CD14-positive monocyte (primary cell): ENCODE measurements at regions not wholly inside any gene's neighbourhood (a gene's known extent, or its start where the extent isn't known, plus 50 kb on each side); places are given as distances from the start of the nearest gene placed in this dataset.

Experiments used
- DNase-seq, 3 donors: peaks; one replicate each; pipeline ENCODE4 v3.0.0-alpha.2; 2011 to 2022
- H2AFZ ChIP-seq: 2 replicates; pipeline ENCODE4 v1.6.0; 2012; ENCODE audit warnings: mild to moderate bottlenecking, low read depth, low read length, inconsistent platforms; ENCODE audit not compliant: insufficient read depth, poor library complexity, severe bottlenecking
- H3K27ac ChIP-seq, 2 donors: 1 replicate in 1 of 2; 2 replicates in 1 of 2; pipeline ENCODE4 v1.5.1; 2012 to 2013; ENCODE audit warnings: low read length in 2 of 2, control low read depth in 1 of 2, inconsistent platforms in 1 of 2, low read depth in 1 of 2, mild to moderate bottlenecking in 1 of 2
- H3K27me3 ChIP-seq, 2 donors: one replicate each; pipeline versions ENCODE4 v1.6.0 to v1.6.1; 2011 to 2013; ENCODE audit warnings: low read length in 2 of 2; ENCODE audit not compliant: control insufficient read depth in 2 of 2, insufficient read depth in 2 of 2
- H3K36me3 ChIP-seq, 2 donors: replicated peaks in 1 of 2; 1 replicate in 1 of 2; 2 replicates in 1 of 2; pipeline versions ENCODE4 v1.5.1 to v1.6.1; 2012 to 2013; ENCODE audit warnings: low read length in 2 of 2, control low read depth in 1 of 2, inconsistent platforms in 1 of 2, mild to moderate bottlenecking in 1 of 2; ENCODE audit not compliant: insufficient read depth in 2 of 2, control insufficient read depth in 1 of 2
- H3K4me1 ChIP-seq, 2 donors: 1 replicate in 1 of 2; 2 replicates in 1 of 2; pipeline versions ENCODE4 v1.5.1 to v1.6.1; 2012 to 2013; ENCODE audit warnings: low read length in 2 of 2, control low read depth in 1 of 2, inconsistent platforms in 1 of 2, mild to moderate bottlenecking in 1 of 2, moderate library complexity in 1 of 2; ENCODE audit not compliant: insufficient read depth in 2 of 2, control insufficient read depth in 1 of 2
- H3K4me2 ChIP-seq: replicated peaks from 2 replicates; pipeline ENCODE3; 2012; ENCODE audit warnings: low read length, moderate library complexity, mild to moderate bottlenecking; ENCODE audit not compliant: poor library complexity, severe bottlenecking; ENCODE audit errors: extremely low read depth
- H3K4me3 ChIP-seq, 3 experiments: fragments of 200-600 bp in 1 of 3; sonication (generic) in 1 of 3; replicated peaks in 1 of 3; 1 replicate in 2 of 3; 2 replicates in 1 of 3; pipeline ENCODE4 v1.5.1; 2011 to 2013; ENCODE audit warnings: low read length in 3 of 3, mild to moderate bottlenecking in 3 of 3, control low read depth in 2 of 3, low read depth in 2 of 3, inconsistent platforms in 1 of 3, moderate library complexity in 1 of 3
- H3K79me2 ChIP-seq: 2 replicates; pipeline ENCODE4 v1.6.0; 2012; ENCODE audit warnings: mild to moderate bottlenecking, control low read depth, inconsistent platforms, low read length, moderate library complexity; ENCODE audit not compliant: insufficient read depth
- H3K9ac ChIP-seq: 2 replicates; pipeline ENCODE4 v1.6.0; 2017; ENCODE audit warnings: low read length, mild to moderate bottlenecking; ENCODE audit not compliant: insufficient read depth, poor library complexity, severe bottlenecking
- H3K9me3 ChIP-seq, 2 donors: replicated peaks in 1 of 2; 1 replicate in 1 of 2; 2 replicates in 1 of 2; pipeline versions ENCODE4 v1.5.1 to v1.6.1; 2012 to 2013; ENCODE audit warnings: low read length in 2 of 2, control low read depth in 1 of 2; ENCODE audit not compliant: control insufficient read depth in 1 of 2, insufficient read depth in 1 of 2
- H4K20me1 ChIP-seq: 2 replicates; pipeline ENCODE4 v1.6.0; 2012; ENCODE audit warnings: mild to moderate bottlenecking, low read length, control low read depth, moderate library complexity; ENCODE audit not compliant: insufficient read depth
- H3K27ac Mint-ChIP-seq, 7 donors: one replicate each; pipeline ENCODE4 v1.8.0; 2020; ENCODE audit warnings: mild to moderate bottlenecking in 7 of 7, mixed read lengths in 7 of 7, moderate library complexity in 6 of 7, inconsistent platforms in 2 of 7
- H3K27me3 Mint-ChIP-seq, 3 donors: one replicate each; pipeline ENCODE4 v1.8.0; 2021 to 2022; ENCODE audit warnings: low read depth in 3 of 3, mild to moderate bottlenecking in 3 of 3, mixed read lengths in 3 of 3, moderate library complexity in 3 of 3, inconsistent platforms in 1 of 3
- H3K36me3 Mint-ChIP-seq, 2 donors: one replicate each; pipeline ENCODE4 v1.8.0; 2020; ENCODE audit warnings: mixed read lengths in 2 of 2, inconsistent platforms in 1 of 2, mild to moderate bottlenecking in 1 of 2
- H3K4me1 Mint-ChIP-seq: one replicate; pipeline ENCODE4 v1.8.0; 2020; ENCODE audit warnings: mild to moderate bottlenecking, mixed read lengths
- H3K4me3 Mint-ChIP-seq, 2 donors: one replicate each; pipeline ENCODE4 v1.8.0; 2020; ENCODE audit warnings: mild to moderate bottlenecking in 2 of 2, mixed read lengths in 2 of 2, moderate library complexity in 1 of 2
- H3K9me3 Mint-ChIP-seq, 7 donors: one replicate each; pipeline ENCODE4 v1.8.0; 2020 to 2022; ENCODE audit warnings: mixed read lengths in 7 of 7, mild to moderate bottlenecking in 6 of 7, moderate library complexity in 6 of 7, inconsistent platforms in 2 of 7
- WGBS: methylation state at CpG from one replicate; pipeline ENCODE4 v1.1.5; 2013; ENCODE audit warnings: missing lambda C conversion rate; ENCODE audit not compliant: insufficient coverage; 5-methylcytosine and 5-hydroxymethylcytosine counted together
- intact Hi-C, 2 donors: fragments of 100-400 bp; cut with micrococcal nuclease; formaldehyde crosslinking; loops; one replicate each; pipeline versions ENCODE4 v1.15.0 to v1.15.1; 2023
- TF ChIP-seq, protein P1 (sequence below): fragments of 200-600 bp; IDR thresholded peaks from one replicate; pipeline ENCODE4 v1.8.0; 2022; ENCODE audit warnings: antibody characterized with exemption, mild to moderate bottlenecking

DNA sequence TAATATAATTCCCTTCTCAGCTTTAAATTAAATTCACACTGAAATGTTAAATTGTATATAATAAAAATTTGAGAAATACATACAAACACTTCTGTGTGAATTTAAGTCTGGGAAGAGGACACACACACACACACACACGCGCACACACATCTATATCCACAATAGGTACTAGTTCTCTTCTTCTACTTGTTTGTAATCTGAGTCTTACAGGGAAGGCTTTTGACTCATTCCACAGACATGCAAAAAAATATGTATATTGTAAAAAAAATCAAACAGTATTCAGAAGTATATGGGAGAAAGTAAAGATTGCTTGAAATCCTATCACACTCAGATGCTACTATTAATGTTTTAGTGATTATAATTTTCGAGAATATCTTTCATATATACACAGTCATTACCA lies 276.2 kb downstream of the MDFIC start:
- H3K4me1 ChIP-seq = no peaks in the 10 kb centered on the region
- H3K9me3 ChIP-seq = no peaks in the 10 kb centered on the region
- Mint-ChIP-seq H3K9me3 (peaks cover 0 to 3% (median 0%) of the 10 kb centered on the region in 7 donors), H3K4me1 (no peaks in the 10 kb centered on the region), H3K36me3 (no peaks in the 10 kb centered on the region), H3K27ac (no peak overlapping the region), H3K4me3 (no peak overlapping the region), H3K27me3 (peaks cover 0 to 3% (median 2%) of the 10 kb centered on the region in 3 donors)
- H3K9ac ChIP-seq = no peak overlapping the region
- no CpG with 5 or more reads among the region's 3 CpGs for WGBS
- no peak overlapping the region for H3K27ac ChIP-seq
- intact Hi-C loops = no loop called here
- no peak overlapping the region for H3K4me2 ChIP-seq
- H3K27me3 ChIP-seq = no peaks in the 10 kb centered on the region
- no peak overlapping the region for H2AFZ ChIP-seq
- H3K79me2 ChIP-seq = no peaks in the 10 kb centered on the region
- no peaks in the 10 kb centered on the region for H4K20me1 ChIP-seq
- no peak overlapping the region for H3K4me3 ChIP-seq
- TF ChIP-seq, protein P1, sequence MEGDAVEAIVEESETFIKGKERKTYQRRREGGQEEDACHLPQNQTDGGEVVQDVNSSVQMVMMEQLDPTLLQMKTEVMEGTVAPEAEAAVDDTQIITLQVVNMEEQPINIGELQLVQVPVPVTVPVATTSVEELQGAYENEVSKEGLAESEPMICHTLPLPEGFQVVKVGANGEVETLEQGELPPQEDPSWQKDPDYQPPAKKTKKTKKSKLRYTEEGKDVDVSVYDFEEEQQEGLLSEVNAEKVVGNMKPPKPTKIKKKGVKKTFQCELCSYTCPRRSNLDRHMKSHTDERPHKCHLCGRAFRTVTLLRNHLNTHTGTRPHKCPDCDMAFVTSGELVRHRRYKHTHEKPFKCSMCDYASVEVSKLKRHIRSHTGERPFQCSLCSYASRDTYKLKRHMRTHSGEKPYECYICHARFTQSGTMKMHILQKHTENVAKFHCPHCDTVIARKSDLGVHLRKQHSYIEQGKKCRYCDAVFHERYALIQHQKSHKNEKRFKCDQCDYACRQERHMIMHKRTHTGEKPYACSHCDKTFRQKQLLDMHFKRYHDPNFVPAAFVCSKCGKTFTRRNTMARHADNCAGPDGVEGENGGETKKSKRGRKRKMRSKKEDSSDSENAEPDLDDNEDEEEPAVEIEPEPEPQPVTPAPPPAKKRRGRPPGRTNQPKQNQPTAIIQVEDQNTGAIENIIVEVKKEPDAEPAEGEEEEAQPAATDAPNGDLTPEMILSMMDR = no peak
- no peaks in the 10 kb centered on the region for H3K36me3 ChIP-seq
- no peak for DNase-seq

GRCh38 chr7:115195208-115195607 lies 273.3 kb downstream of the MDFIC start:
- Histone ChIP-seq H3K4me1 (no peaks in the 10 kb centered on the region), H3K4me2 (no peak overlapping the region), H3K9me3 (no peaks in the 10 kb centered on the region), H3K79me2 (no peaks in the 10 kb centered on the region), H3K27ac (no peak overlapping the region), H3K36me3 (no peaks in the 10 kb centered on the region), H4K20me1 (no peaks in the 10 kb centered on the region), H2AFZ (no peak overlapping the region), H3K27me3 (no peaks in the 10 kb centered on the region), H3K4me3 (no peak overlapping the region), H3K9ac (no peak overlapping the region)
- no peak for DNase-seq
- no peaks in the 10 kb centered on the region for H3K36me3 Mint-ChIP-seq
- H3K27me3 Mint-ChIP-seq = peaks cover 0 to 3% (median 2%) of the 10 kb centered on the region in 3 donors
- TF ChIP-seq, protein P1 = no peak
- no peak overlapping the region for H3K27ac Mint-ChIP-seq
- intact Hi-C loops = no loop called here
- H3K9me3 Mint-ChIP-seq = peaks cover 0 to 3% (median 0%) of the 10 kb centered on the region in 7 donors
- no peak overlapping the region for H3K4me3 Mint-ChIP-seq
- no CpG with 5 or more reads among the region's 2 CpGs for WGBS
- no peaks in the 10 kb centered on the region for H3K4me1 Mint-ChIP-seq
